Stimulated activated CD8-positive, alpha-beta memory T cell treated with anti-CD3 and anti-CD28 coated beads, Interleukin-12 subunit alpha, Interleukin-12 subunit beta, amount 100 ng/mL, for 1 hour (primary cell): ENCODE measurements at regions not wholly inside any gene's neighbourhood (a gene's known extent, or its start where the extent isn't known, plus 50 kb on each side); places are given as distances from the start of the nearest gene placed in this dataset.
"Not testable (repeated sequence)": the region's sequence is repeated elsewhere in the genome, so short reads cannot be mapped to it uniquely, and the experiment has no call there.

Source experiments
- DNase-seq: peaks from one replicate; pipeline ENCODE4 v3.0.0-alpha.2; 2020; ENCODE audit warnings: low read depth

- DNase-seq, result no peak
These were observed 150.9 kb upstream of the JUN start for GRCh38 chr1:58934706-58935105.

- no peak for DNase-seq
These were observed 153.1 kb upstream of the JUN start for GRCh38 chr1:58936973-58937372.

- DNase-seq, result no peak
These were observed 155.3 kb upstream of the JUN start for GRCh38 chr1:58939146-58939545.

- no peak for DNase-seq
These were observed 156.0 kb upstream of the JUN start for GRCh38 chr1:58939666-58940370.

- DNase-seq, result no peak
These were observed 157.8 kb upstream of the JUN start for GRCh38 chr1:58941471-58942289.

GRCh38 chr1:58942759-58943191 is 158.9 kb upstream of the JUN start:
- DNase-seq, result no peak

GRCh38 chr1:58943776-58944175 is 159.9 kb upstream of the JUN start:
- no peak for DNase-seq

GRCh38 chr1:58944439-58944838 is 160.6 kb upstream of the JUN start:
- no peak for DNase-seq

- DNase-seq, result no peak
These were observed 162.5 kb upstream of the JUN start for GRCh38 chr1:58946390-58946789.

GRCh38 chr1:58948671-58949070 is 164.8 kb upstream of the JUN start:
- no peak for DNase-seq

- no peak for DNase-seq
These were observed 165.8 kb upstream of the JUN start for GRCh38 chr1:58949551-58950220.

GRCh38 chr1:58950897-58951296 is 167.1 kb upstream of the JUN start:
- no peak for DNase-seq

GRCh38 chr1:58953951-58954350 is 170.1 kb upstream of the JUN start:
- not testable (repeated sequence) for DNase-seq

GRCh38 chr1:58963287-58963686 is 179.4 kb upstream of the JUN start:
- not testable (repeated sequence) for DNase-seq

- no peak for DNase-seq
These were observed 180.6 kb upstream of the JUN start for GRCh38 chr1:58964428-58964827.

- DNase-seq, result no peak
These were observed 181.0 kb upstream of the JUN start for GRCh38 chr1:58964880-58965279.

GRCh38 chr1:58966103-58966916 is 182.5 kb upstream of the JUN start:
- DNase-seq, result no peak

- DNase-seq, result no peak
These were observed 183.3 kb upstream of the JUN start for GRCh38 chr1:58966917-58967740.

- DNase-seq, result no peak
These were observed 184.6 kb upstream of the JUN start for GRCh38 chr1:58968360-58968952.

GRCh38 chr1:58969176-58969575 is 185.3 kb upstream of the JUN start:
- not testable (repeated sequence) for DNase-seq
